ENCODE measurements at regions not wholly inside any gene's neighbourhood (a gene's known extent, or its start where the extent isn't known, plus 50 kb on each side); places are given as distances from the start of the nearest gene placed in this dataset.
"Not testable (repeated sequence)": the region's sequence is repeated elsewhere in the genome, so short reads cannot be mapped to it uniquely, and the experiment has no call there.

GRCh38 chr10:25851548-25851947 lies 82.5 kb upstream of the MYO3A start:
- no peak for DNase-seq (ENCODE audit: low read depth in 1 of 2, low spot score in 1 of 2)

GRCh38 chr10:25852364-25852941 lies 81.6 kb upstream of the MYO3A start:
- DNase-seq (ENCODE audit: low read depth in 1 of 2, low spot score in 1 of 2), result no peak

- no peak for DNase-seq (ENCODE audit: low read depth in 1 of 2, low spot score in 1 of 2)
These were observed 76.0 kb upstream of the MYO3A start for GRCh38 chr10:25858076-25858475.

GRCh38 chr10:25865267-25865666 lies 68.8 kb upstream of the MYO3A start:
- no peak for DNase-seq (ENCODE audit: low read depth in 1 of 2, low spot score in 1 of 2)

- no peak for DNase-seq (ENCODE audit: low read depth in 1 of 2, low spot score in 1 of 2)
These were observed 66.7 kb upstream of the MYO3A start for GRCh38 chr10:25867321-25867720.

GRCh38 chr10:25869067-25869591 lies 64.9 kb upstream of the MYO3A start:
- DNase-seq (ENCODE audit: low read depth in 1 of 2, low spot score in 1 of 2), result no peak

GRCh38 chr10:25869609-25870008 lies 64.4 kb upstream of the MYO3A start:
- DNase-seq (ENCODE audit: low read depth in 1 of 2, low spot score in 1 of 2), result no peak

- DNase-seq (ENCODE audit: low read depth in 1 of 2, low spot score in 1 of 2), result not testable (repeated sequence)
These were observed 59.6 kb upstream of the MYO3A start for GRCh38 chr10:25874402-25874801.

GRCh38 chr10:25875556-25876165 lies 58.4 kb upstream of the MYO3A start:
- DNase-seq (ENCODE audit: low read depth in 1 of 2, low spot score in 1 of 2), result peak; percentile 25 to 49

GRCh38 chr10:25877296-25877695 lies 56.7 kb upstream of the MYO3A start:
- no peak for DNase-seq (ENCODE audit: low read depth in 1 of 2, low spot score in 1 of 2)
